Left ventricle myocardium inferior (tissue), 1 donor: ENCODE measurements at regions not wholly inside any gene's neighbourhood (a gene's known extent, or its start where the extent isn't known, plus 50 kb on each side); places are given as distances from the start of the nearest gene placed in this dataset.

ENCODE experiments used
- DNase-seq: peaks from one replicate; pipeline ENCODE4 v3.0.0-alpha.2; 2020
- H3K27ac ChIP-seq: fragments of 200-600 bp; replicated peaks from 2 replicates; pipeline ENCODE4 v1.8.0; 2021
- H3K27me3 ChIP-seq: fragments of 200-600 bp; 2 replicates; pipeline ENCODE4 v1.8.0; 2021; ENCODE audit warnings: low read depth
- H3K36me3 ChIP-seq: fragments of 200-600 bp; 2 replicates; pipeline ENCODE4 v1.8.0; 2021
- H3K4me1 ChIP-seq: fragments of 200-600 bp; 2 replicates; pipeline ENCODE4 v1.8.0; 2021
- H3K4me3 ChIP-seq: fragments of 200-600 bp; 2 replicates; pipeline ENCODE4 v1.8.0; 2021; ENCODE audit warnings: mild to moderate bottlenecking, moderate library complexity
- H3K9me3 ChIP-seq: fragments of 200-600 bp; replicated peaks from 2 replicates; pipeline ENCODE4 v1.8.0; 2021
- CTCF ChIP-seq: fragments of 200-600 bp; IDR thresholded peaks from 2 replicates; pipeline ENCODE4 v1.8.0; 2021; ENCODE audit warnings: antibody characterized with exemption, mild to moderate bottlenecking, borderline replicate concordance
- intact Hi-C: fragments of 100-400 bp; cut with micrococcal nuclease; formaldehyde crosslinking; loops from one replicate; pipeline ENCODE4 v1.11.0; 2022
- donor health status: DM: no; HTN: yes; CAD: no; lungs with severe emphysema.

- no peaks in the 10 kb centered on the region for H3K27me3 ChIP-seq
- intact Hi-C loops = no loop called here
- no peaks in the 10 kb centered on the region for H3K36me3 ChIP-seq
- TF ChIP-seq CTCF = no peak
- peak overlapping the region; percentile 65 for H3K27ac ChIP-seq
- peaks cover 39% of the 10 kb centered on the region for H3K4me1 ChIP-seq
- DNase-seq = no peak
- H3K9me3 ChIP-seq = no peaks in the 10 kb centered on the region
- no peak overlapping the region for H3K4me3 ChIP-seq
Observed at GRCh38 chr14:49972823-49973222, 79.9 kb downstream of the ARF6 start.

GRCh38 chr14:49975276-49975675 is 82.4 kb downstream of the ARF6 start:
- no peak for TF ChIP-seq CTCF
- peaks cover 35% of the 10 kb centered on the region for H3K4me1 ChIP-seq
- H3K4me3 ChIP-seq = no peak overlapping the region
- no peaks in the 10 kb centered on the region for H3K36me3 ChIP-seq
- peak overlapping the region; percentile 3 for H3K27ac ChIP-seq
- no peaks in the 10 kb centered on the region for H3K27me3 ChIP-seq
- DNase-seq = no peak
- intact Hi-C loops = no loop called here
- no peaks in the 10 kb centered on the region for H3K9me3 ChIP-seq

GRCh38 chr14:49975799-49976198 is 82.9 kb downstream of the ARF6 start:
- H3K27ac ChIP-seq = peak overlapping the region; percentile 3
- no peaks in the 10 kb centered on the region for H3K36me3 ChIP-seq
- intact Hi-C loops = no loop called here
- H3K9me3 ChIP-seq = no peaks in the 10 kb centered on the region
- no peak overlapping the region for H3K4me3 ChIP-seq
- no peak for TF ChIP-seq CTCF
- H3K27me3 ChIP-seq = no peaks in the 10 kb centered on the region
- H3K4me1 ChIP-seq = peaks cover 30% of the 10 kb centered on the region
- no peak for DNase-seq

GRCh38 chr14:49977126-49977841 is 84.4 kb downstream of the ARF6 start:
- Histone ChIP-seq H3K36me3 (no peaks in the 10 kb centered on the region), H3K27ac (no peak overlapping the region), H3K27me3 (no peaks in the 10 kb centered on the region), H3K9me3 (no peaks in the 10 kb centered on the region), H3K4me1 (peaks cover 20% of the 10 kb centered on the region), H3K4me3 (no peak overlapping the region)
- intact Hi-C loops = no loop called here
- no peak for TF ChIP-seq CTCF
- DNase-seq = no peak

GRCh38 chr14:49980027-49980426 is 87.1 kb downstream of the ARF6 start:
- Histone ChIP-seq H3K36me3 (no peaks in the 10 kb centered on the region), H3K27ac (no peak overlapping the region), H3K27me3 (no peaks in the 10 kb centered on the region), H3K4me1 (peaks cover 5% of the 10 kb centered on the region), H3K9me3 (no peaks in the 10 kb centered on the region), H3K4me3 (no peak overlapping the region)
- TF ChIP-seq CTCF = no peak
- intact Hi-C loops = no loop called here
- DNase-seq = no peak

GRCh38 chr14:49982082-49982481 is 89.2 kb downstream of the ARF6 start:
- TF ChIP-seq CTCF = no peak
- Histone ChIP-seq H3K9me3 (no peaks in the 10 kb centered on the region), H3K27me3 (no peaks in the 10 kb centered on the region), H3K27ac (peak overlapping the region; percentile 56), H3K36me3 (no peaks in the 10 kb centered on the region), H3K4me3 (peak overlapping the region; percentile 38), H3K4me1 (peaks cover 5% of the 10 kb centered on the region)
- DNase-seq = no peak
- intact Hi-C loops = no loop called here
